Mammary epithelial cell (primary cell): ENCODE measurements at regions not wholly inside any gene's neighbourhood (a gene's known extent, or its start where the extent isn't known, plus 50 kb on each side); places are given as distances from the start of the nearest gene placed in this dataset.

Source experiments
- CTCF ChIP-seq, 2 donors: IDR thresholded peaks in 1 of 2; conservative IDR thresholded peaks in 1 of 2; 2 replicates each; pipeline ENCODE4 v1.5.1; 2011 to 2012; ENCODE audit warnings: inconsistent platforms in 2 of 2, low read length in 2 of 2, mild to moderate bottlenecking in 2 of 2, control low read depth in 1 of 2, low read depth in 1 of 2; ENCODE audit not compliant: insufficient read depth in 1 of 2; ENCODE audit errors: extremely low read depth in 1 of 2
- EZH2 ChIP-seq: IDR thresholded peaks from 2 replicates; pipeline ENCODE4 v1.6.1; 2012; ENCODE audit warnings: low read length, inconsistent platforms, borderline replicate concordance

GRCh38 chr16:64845071-64845470, 276.8 kb downstream of the CDH11 start:
- TF ChIP-seq CTCF (conservative IDR thresholded peaks at IDR 0.05 in 1 of 2, IDR thresholded peaks at IDR 0.05 in 1 of 2; ENCODE audit: extremely low read depth in 1 of 2, insufficient read depth in 1 of 2, low read depth in 1 of 2, low read length in 2 of 2) (no peak), EZH2 (no peak)
